Vagina (tissue), 2 donors: ENCODE measurements at regions not wholly inside any gene's neighbourhood (a gene's known extent, or its start where the extent isn't known, plus 50 kb on each side); places are given as distances from the start of the nearest gene placed in this dataset. TPM values are rescaled to one million over a fixed set of nuclear protein-coding genes. Genes with fewer than 3 reads are reported as not detected.

Experiments used
- DNase-seq, 2 donors: peaks; one replicate each; pipeline ENCODE4 v3.0.0-alpha.2; 2017; ENCODE audit errors: extremely low spot score in 2 of 2
- H3K27ac ChIP-seq: fragments of 200-600 bp; sonication (generic); one replicate; pipeline ENCODE4 v1.5.1; 2019
- H3K27me3 ChIP-seq: fragments of 200-600 bp; sonication (generic); one replicate; pipeline ENCODE4 v1.5.1; 2019
- H3K36me3 ChIP-seq, 2 donors: fragments of 200-600 bp; sonication (generic); one replicate each; pipeline ENCODE4 v1.5.1; 2017 to 2019
- H3K4me1 ChIP-seq: fragments of 200-600 bp; sonication (generic); one replicate; pipeline ENCODE4 v1.5.1; 2019
- H3K4me3 ChIP-seq, 2 donors: fragments of 200-600 bp; sonication (generic); 1 replicate in 1 of 2; 2 replicates in 1 of 2; pipeline ENCODE4 v1.5.1; 2016 to 2019
- H3K9me3 ChIP-seq: fragments of 200-600 bp; sonication (generic); one replicate; pipeline ENCODE4 v1.5.1; 2019
- CTCF ChIP-seq, 3 experiments: fragments of 450-650 bp in 2 of 3; fragments of 200-600 bp in 1 of 3; sonication (generic) in 1 of 3; IDR thresholded peaks; one replicate each; pipeline ENCODE4 v1.5.1; 2017 to 2019; ENCODE audit warnings: antibody characterized with exemption in 3 of 3, mild to moderate bottlenecking in 2 of 3, moderate library complexity in 2 of 3
- POLR2A ChIP-seq, 2 donors: fragments of 450-650 bp; IDR thresholded peaks; one replicate each; pipeline ENCODE4 v1.6.1; 2017; ENCODE audit warnings: antibody characterized with exemption in 2 of 2, mild to moderate bottlenecking in 2 of 2, moderate library complexity in 2 of 2
- POLR2AphosphoS5 ChIP-seq, 2 donors: sonication (generic); formaldehyde crosslinking; IDR thresholded peaks; one replicate each; pipeline ENCODE4 v1.9.0; 2017; ENCODE audit warnings: antibody characterized with exemption in 2 of 2, mild to moderate bottlenecking in 2 of 2, low read depth in 1 of 2; ENCODE audit not compliant: insufficient read depth in 1 of 2
- intact Hi-C: fragments of 100-400 bp; cut with DNase I; formaldehyde crosslinking; loops from one replicate; pipeline ENCODE4 v1.15.1; 2023
- microRNA-seq: library from miRNA; unstranded; fragments of <30 nt; microRNA quantifications from one replicate; pipeline ENCODE4, GENCODE V29; 2017; ENCODE audit warnings: borderline number of aligned reads, borderline replicate concordance
- small RNA-seq: library from RNA; depleted of rRNA; stranded (forward); fragments of <200 nt; gene quantifications from one replicate; pipeline ENCODE3, GENCODE V24; 2016

GRCh38 chr3:175879417-175879816, 1020.3 kb downstream of the NAALADL2 start:
- TF ChIP-seq CTCF (IDR thresholded peaks at IDR 0.05) = no peak
- no peak for DNase-seq
- Histone ChIP-seq H3K27me3 (no peaks in the 10 kb centered on the region), H3K4me3 (no peak overlapping the region), H3K36me3 (no peaks in the 10 kb centered on the region), H3K4me1 (no peaks in the 10 kb centered on the region), H3K9me3 (no peaks in the 10 kb centered on the region), H3K27ac (no peak overlapping the region)
- intact Hi-C loops = no loop called here

GRCh38 chr3:175869404-175869803, 1010.3 kb downstream of the NAALADL2 start:
- TF ChIP-seq POLR2A (IDR thresholded peaks at IDR 0.05) (no peak), CTCF (IDR thresholded peaks at IDR 0.05) (no peak), POLR2AphosphoS5 (IDR thresholded peaks at IDR 0.05; ENCODE audit: insufficient read depth in 1 of 2, low read depth in 1 of 2) (no peak)
- no peak overlapping the region for H3K27ac ChIP-seq
- intact Hi-C loops = no loop called here
- H3K4me3 ChIP-seq = no peak overlapping the region
- no peaks in the 10 kb centered on the region for H3K36me3 ChIP-seq
- no peaks in the 10 kb centered on the region for H3K27me3 ChIP-seq
- DNase-seq = no peak
- H3K4me1 ChIP-seq = no peaks in the 10 kb centered on the region
- H3K9me3 ChIP-seq = no peaks in the 10 kb centered on the region

- Histone ChIP-seq H3K27ac (no peak overlapping the region), H3K9me3 (no peaks in the 10 kb centered on the region), H3K4me3 (no peak overlapping the region), H3K36me3 (no peaks in the 10 kb centered on the region), H3K27me3 (no peaks in the 10 kb centered on the region), H3K4me1 (no peaks in the 10 kb centered on the region)
- DNase-seq = no peak
- TF ChIP-seq CTCF (IDR thresholded peaks at IDR 0.05) (no peak), POLR2A (IDR thresholded peaks at IDR 0.05) (no peak), POLR2AphosphoS5 (IDR thresholded peaks at IDR 0.05; ENCODE audit: insufficient read depth in 1 of 2, low read depth in 1 of 2) (no peak)
- intact Hi-C loops = no loop called here
Measured at GRCh38 chr3:175868626-175869025, 1009.5 kb downstream of the NAALADL2 start.

GRCh38 chr3:175865724-175866123, 1006.6 kb downstream of the NAALADL2 start:
- Histone ChIP-seq H3K27me3 (no peaks in the 10 kb centered on the region), H3K9me3 (no peaks in the 10 kb centered on the region), H3K4me3 (no peak overlapping the region), H3K27ac (no peak overlapping the region), H3K4me1 (no peaks in the 10 kb centered on the region), H3K36me3 (no peaks in the 10 kb centered on the region)
- TF ChIP-seq CTCF (IDR thresholded peaks at IDR 0.05) = no peak
- no peak for TF ChIP-seq POLR2AphosphoS5 (IDR thresholded peaks at IDR 0.05; ENCODE audit: insufficient read depth in 1 of 2, low read depth in 1 of 2)
- no peak for TF ChIP-seq POLR2A (IDR thresholded peaks at IDR 0.05)
- intact Hi-C loops = no loop called here
- no peak for DNase-seq

- no peak for DNase-seq
- TF ChIP-seq POLR2AphosphoS5 (IDR thresholded peaks at IDR 0.05; ENCODE audit: insufficient read depth in 1 of 2, low read depth in 1 of 2) = no peak
- no peak for TF ChIP-seq POLR2A (IDR thresholded peaks at IDR 0.05)
- TF ChIP-seq CTCF (IDR thresholded peaks at IDR 0.05) = no peak
- Histone ChIP-seq H3K4me3 (no peak overlapping the region), H3K27me3 (no peaks in the 10 kb centered on the region), H3K4me1 (no peaks in the 10 kb centered on the region), H3K36me3 (no peaks in the 10 kb centered on the region), H3K9me3 (no peaks in the 10 kb centered on the region), H3K27ac (no peak overlapping the region)
- intact Hi-C loops = no loop called here
Measured at GRCh38 chr3:175861916-175862315, 1002.8 kb downstream of the NAALADL2 start.

Small RNA genes lying in the stretch of these regions (microRNA-seq; reads per million reads assigned to microRNA genes)
- 4.8 reads per million, percentile 3 among the genes with 10 or more reads in this experiment for gene MIR7977

Small RNA genes lying in the stretch of these regions (small RNA-seq; reads per million reads assigned to genes)
- gene AC104640.2 (not detected), gene RNA5SP147 (not detected)
